BLaER1 treated with 17β-estradiol and CSF1 and Interleukin-3, amounts not matched to agents 10 nM and 100 nM (cell line): ENCODE measurements at regions not wholly inside any gene's neighbourhood (a gene's known extent, or its start where the extent isn't known, plus 50 kb on each side); places are given as distances from the start of the nearest gene placed in this dataset.

ENCODE experiments used
- H3K27ac ChIP-seq, 11 experiments: shearing (Covaris generic); formaldehyde crosslinking; 2 replicates each; pipeline ENCODE4 v1.8.1; 2022
- H3K27me3 ChIP-seq, 11 experiments: shearing (Covaris generic); formaldehyde crosslinking; 2 replicates each; pipeline ENCODE4 v1.8.1; 2022
- H3K36me3 ChIP-seq, 11 experiments: shearing (Covaris generic); formaldehyde crosslinking; 2 replicates each; pipeline ENCODE4 v1.8.1; 2022
- H3K4me1 ChIP-seq, 10 experiments: shearing (Covaris generic); formaldehyde crosslinking; 2 replicates each; pipeline ENCODE4 v1.8.1; 2022
- H3K4me2 ChIP-seq, 11 experiments: shearing (Covaris generic); formaldehyde crosslinking; 2 replicates each; pipeline ENCODE4 v1.8.1; 2022
- H3K4me3 ChIP-seq, 10 experiments: shearing (Covaris generic); formaldehyde crosslinking; 2 replicates each; pipeline ENCODE4 v1.8.1; 2022
- H3K9ac ChIP-seq, 11 experiments: shearing (Covaris generic); formaldehyde crosslinking; 2 replicates each; pipeline ENCODE4 v1.8.1; 2022
- H3K9me3 ChIP-seq, 11 experiments: shearing (Covaris generic); formaldehyde crosslinking; replicated peaks in 1 of 11; 2 replicates each; pipeline ENCODE4 v1.8.1; 2022
- H4K20me1 ChIP-seq, 11 experiments: shearing (Covaris generic); formaldehyde crosslinking; 2 replicates each; pipeline ENCODE4 v1.8.1; 2022
- Cebpa-rat ChIP-seq, 11 experiments: shearing (Covaris generic); IDR thresholded peaks; 2 replicates each; pipeline ENCODE4 v1.8.1; 2022

GRCh38 chr17:17420082-17420481 is 56.7 kb upstream of the MED9 start:
- H3K27me3 ChIP-seq = no peaks in the 10 kb centered on the region
- peak overlapping the region; percentile 49 to 87 (median 82) for H3K4me2 ChIP-seq
- peak overlapping the region in 10 of 11 experiments; percentile 63 to 94 (median 90); a peak in 20 of 22 replicates for H3K27ac ChIP-seq
- H3K4me3 ChIP-seq = peak overlapping the region in 1 of 10 experiments; percentile 26; a peak in 3 of 20 replicates
- peak overlapping the region in 9 of 11 experiments; percentile 65 to 83 (median 78); a peak in 17 of 22 replicates for H3K9ac ChIP-seq
- H4K20me1 ChIP-seq = no peaks in the 10 kb centered on the region
- peaks cover 0 to 17% (median 14%) of the 10 kb centered on the region in 11 experiments; a peak in 14 of 22 replicates for H3K36me3 ChIP-seq
- peaks cover 16 to 37% (median 26%) of the 10 kb centered on the region in 11 experiments for H3K9me3 ChIP-seq
- H3K4me1 ChIP-seq = peaks cover 23 to 89% (median 83%) of the 10 kb centered on the region in 10 experiments
- no peak for TF ChIP-seq Cebpa-rat (IDR thresholded peaks at IDR 0.05)

GRCh38 chr17:17420561-17421269 is 56.1 kb upstream of the MED9 start:
- peak overlapping the region; percentile 49 to 87 (median 82) for H3K4me2 ChIP-seq
- peak overlapping the region in 6 of 10 experiments; percentile 18 to 43 (median 35); a peak in 9 of 20 replicates for H3K4me3 ChIP-seq
- no peaks in the 10 kb centered on the region for H4K20me1 ChIP-seq
- H3K27me3 ChIP-seq = no peaks in the 10 kb centered on the region
- H3K4me1 ChIP-seq = peaks cover 23 to 82% (median 77%) of the 10 kb centered on the region in 10 experiments
- H3K36me3 ChIP-seq = peaks cover 0 to 20% (median 18%) of the 10 kb centered on the region in 11 experiments; a peak in 14 of 22 replicates
- peaks cover 23 to 44% (median 32%) of the 10 kb centered on the region in 11 experiments for H3K9me3 ChIP-seq
- H3K9ac ChIP-seq = peak overlapping the region; percentile 4 to 83 (median 73); a peak in 21 of 22 replicates
- H3K27ac ChIP-seq = peak overlapping the region in 10 of 11 experiments; percentile 63 to 94 (median 90); a peak in 21 of 22 replicates
- peak in 7 of 11 experiments; percentile 46 to 93 (median 75); a peak in 13 of 22 replicates for TF ChIP-seq Cebpa-rat (IDR thresholded peaks at IDR 0.05)

GRCh38 chr17:17421346-17422216 is 55.2 kb upstream of the MED9 start:
- H3K4me2 ChIP-seq = peak overlapping the region; percentile 49 to 87 (median 82); a peak in 21 of 22 replicates
- H3K4me3 ChIP-seq = peak overlapping the region in 4 of 10 experiments; percentile 18 to 43 (median 36); a peak in 6 of 20 replicates
- H3K27me3 ChIP-seq = no peaks in the 10 kb centered on the region
- H3K9ac ChIP-seq = peak overlapping the region in 10 of 11 experiments; percentile 4 to 83 (median 76); a peak in 19 of 22 replicates
- no peaks in the 10 kb centered on the region for H4K20me1 ChIP-seq
- TF ChIP-seq Cebpa-rat (IDR thresholded peaks at IDR 0.05) = no peak
- peaks cover 19 to 74% (median 69%) of the 10 kb centered on the region in 10 experiments for H3K4me1 ChIP-seq
- peaks cover 31 to 52% (median 41%) of the 10 kb centered on the region in 11 experiments for H3K9me3 ChIP-seq
- H3K36me3 ChIP-seq = peaks cover 0 to 22% (median 18%) of the 10 kb centered on the region in 11 experiments; a peak in 14 of 22 replicates
- peak overlapping the region in 10 of 11 experiments; percentile 63 to 94 (median 90); a peak in 21 of 22 replicates for H3K27ac ChIP-seq

- no peak for TF ChIP-seq Cebpa-rat (IDR thresholded peaks at IDR 0.05)
- H3K4me3 ChIP-seq = peak overlapping the region in 2 of 10 experiments; percentile 9 to 43; a peak in 1 of 20 replicates
- H3K9ac ChIP-seq = peak overlapping the region in 6 of 11 experiments; percentile 17 to 83 (median 80); a peak in 10 of 22 replicates
- peaks cover 34 to 59% (median 44%) of the 10 kb centered on the region in 11 experiments for H3K9me3 ChIP-seq
- H3K36me3 ChIP-seq = peaks cover 0 to 22% (median 18%) of the 10 kb centered on the region in 11 experiments; a peak in 14 of 22 replicates
- H3K27ac ChIP-seq = peak overlapping the region in 8 of 11 experiments; percentile 87 to 94 (median 92); a peak in 17 of 22 replicates
- no peaks in the 10 kb centered on the region for H4K20me1 ChIP-seq
- peaks cover 14 to 67% (median 62%) of the 10 kb centered on the region in 10 experiments for H3K4me1 ChIP-seq
- no peaks in the 10 kb centered on the region for H3K27me3 ChIP-seq
- H3K4me2 ChIP-seq = peak overlapping the region in 9 of 11 experiments; percentile 71 to 87 (median 83); a peak in 17 of 22 replicates
These were observed 54.6 kb upstream of the MED9 start for GRCh38 chr17:17422217-17422610.

- TF ChIP-seq Cebpa-rat (IDR thresholded peaks at IDR 0.05) = no peak
- H3K4me1 ChIP-seq = peaks cover 13 to 63% (median 59%) of the 10 kb centered on the region in 10 experiments
- H3K9ac ChIP-seq = peak overlapping the region in 6 of 11 experiments; percentile 17 to 83 (median 69); a peak in 10 of 22 replicates
- peaks cover 34 to 63% (median 46%) of the 10 kb centered on the region in 11 experiments for H3K9me3 ChIP-seq
- no peaks in the 10 kb centered on the region for H4K20me1 ChIP-seq
- peak overlapping the region in 8 of 11 experiments; percentile 87 to 94 (median 92); a peak in 16 of 22 replicates for H3K27ac ChIP-seq
- no peaks in the 10 kb centered on the region for H3K27me3 ChIP-seq
- H3K4me2 ChIP-seq = peak overlapping the region in 9 of 11 experiments; percentile 71 to 87 (median 83); a peak in 17 of 22 replicates
- 0 out of 20 replicates have a peak overlapping the region, but pooled peaks of 1 of the 10 experiments have one; percentile 9 for H3K4me3 ChIP-seq
- peaks cover 0 to 22% (median 18%) of the 10 kb centered on the region in 11 experiments; a peak in 14 of 22 replicates for H3K36me3 ChIP-seq
These were observed 54.2 kb upstream of the MED9 start for GRCh38 chr17:17422641-17423040.

GRCh38 chr17:17423656-17424055 is 53.1 kb upstream of the MED9 start:
- H3K9ac ChIP-seq = no peak overlapping the region
- H3K36me3 ChIP-seq = peaks cover 0 to 22% (median 18%) of the 10 kb centered on the region in 11 experiments; a peak in 14 of 22 replicates
- H3K27me3 ChIP-seq = no peaks in the 10 kb centered on the region
- H3K4me1 ChIP-seq = peaks cover 13 to 53% (median 49%) of the 10 kb centered on the region in 10 experiments
- no peak for TF ChIP-seq Cebpa-rat (IDR thresholded peaks at IDR 0.05)
- peak overlapping the region in 7 of 10 experiments; percentile 8 to 41 (median 33); a peak in 3 of 20 replicates for H3K4me3 ChIP-seq
- H3K4me2 ChIP-seq = peak overlapping the region in 6 of 11 experiments; percentile 71 to 84 (median 82); a peak in 9 of 22 replicates
- no peaks in the 10 kb centered on the region for H4K20me1 ChIP-seq
- peak overlapping the region in 2 of 11 experiments; percentile 88 to 94; a peak in 1 of 22 replicates for H3K27ac ChIP-seq
- H3K9me3 ChIP-seq = peaks cover 34 to 69% (median 49%) of the 10 kb centered on the region in 11 experiments

GRCh38 chr17:17424552-17424951 is 52.2 kb upstream of the MED9 start:
- TF ChIP-seq Cebpa-rat (IDR thresholded peaks at IDR 0.05) = no peak
- Histone ChIP-seq H3K4me1 (peaks cover 13 to 44% (median 40%) of the 10 kb centered on the region in 10 experiments), H3K4me2 (no peak overlapping the region), H3K4me3 (peak overlapping the region in 7 of 10 experiments; percentile 11 to 41 (median 33); a peak in 11 of 20 replicates), H3K9me3 (peaks cover 36 to 69% (median 53%) of the 10 kb centered on the region in 11 experiments), H3K27ac (peak overlapping the region in 1 of 11 experiments; percentile 94; a peak in 1 of 22 replicates), H3K27me3 (no peaks in the 10 kb centered on the region), H3K36me3 (peaks cover 0 to 22% (median 18%) of the 10 kb centered on the region in 11 experiments; a peak in 14 of 22 replicates), H3K9ac (no peak overlapping the region), H4K20me1 (no peaks in the 10 kb centered on the region)
